ENCODE measurements at regions not wholly inside any gene's neighbourhood (a gene's known extent, or its start where the extent isn't known, plus 50 kb on each side); places are given as distances from the start of the nearest gene placed in this dataset.

GRCh38 chr10:109430043-109430760 lies 493.1 kb downstream of the XPNPEP1 start:
- Histone ChIP-seq H3K23me2 (ENCODE audit: low read depth, low read length) (no peaks in the 10 kb centered on the region), H3K4me2 (ENCODE audit: insufficient read depth in 1 of 2, low read depth in 2 of 2, low read length in 2 of 2) (no peak overlapping the region), H3K4ac (replicated peaks; ENCODE audit: insufficient read length, low read depth, low read length) (no peak overlapping the region), H2BK12ac (ENCODE audit: low read depth, low read length) (no peak overlapping the region), H4K5ac (ENCODE audit: insufficient read length, low read depth, low read length) (no peak overlapping the region), H3K14ac (ENCODE audit: insufficient read length) (no peak overlapping the region), H3K79me2 (ENCODE audit: control insufficient read depth in 1 of 2, insufficient read depth in 2 of 2, low read length in 2 of 2) (no peaks in the 10 kb centered on the region), H3K9me3 (ENCODE audit: insufficient read depth in 2 of 2, low read depth in 1 of 2, low read length in 1 of 2) (no peaks in the 10 kb centered on the region), H4K20me1 (replicated peaks in 1 of 2; ENCODE audit: control insufficient read depth in 1 of 2, insufficient read depth in 2 of 2, low read length in 2 of 2) (no peaks in the 10 kb centered on the region), H3K18ac (ENCODE audit: extremely low read depth, low read length) (no peak overlapping the region), H2BK120ac (replicated peaks; ENCODE audit: low read depth, low read length) (no peak overlapping the region), H2BK20ac (ENCODE audit: low read length) (no peak overlapping the region), H2AFZ (ENCODE audit: low read length) (peak overlapping the region; percentile 62; the same call in 1 of the 2 replicates), H3K9ac (replicated peaks in 1 of 4; ENCODE audit: extremely low read depth in 1 of 4, low read depth in 3 of 4, low read length in 3 of 4) (no peak overlapping the region), H3K27me3 (replicated peaks in 1 of 4; ENCODE audit: control insufficient read depth in 3 of 4, extremely low read depth in 1 of 4, insufficient read depth in 3 of 4, low read length in 3 of 4) (no peaks in the 10 kb centered on the region), H2AK5ac (ENCODE audit: low read depth, low read length) (no peak overlapping the region), H3K4me3 (ENCODE audit: extremely low read depth in 1 of 4, insufficient read depth in 2 of 4, low read depth in 3 of 4, low read length in 4 of 4) (no peak overlapping the region), H3K56ac (replicated peaks; ENCODE audit: insufficient read length, low read depth, low read length) (no peak overlapping the region), H3K27ac (ENCODE audit: low read depth, low read length) (no peak overlapping the region), H2BK15ac (ENCODE audit: low read length) (no peak overlapping the region), H2BK5ac (ENCODE audit: low read depth, low read length) (no peak overlapping the region), H3K79me1 (ENCODE audit: low read depth, low read length) (no peaks in the 10 kb centered on the region), H3K36me3 (ENCODE audit: control insufficient read depth in 2 of 4, insufficient read depth in 4 of 4, low read length in 3 of 4) (no peaks in the 10 kb centered on the region), H4K91ac (replicated peaks; ENCODE audit: insufficient read length, low read length) (no peak overlapping the region), H3K23ac (ENCODE audit: insufficient read length) (no peak overlapping the region), H3K4me1 (replicated peaks in 1 of 4; ENCODE audit: control insufficient read depth in 3 of 4, insufficient read depth in 4 of 4, low read length in 3 of 4) (peaks cover 0 to 3% (median 0%) of the 10 kb centered on the region in 4 experiments; a peak in 2 of 7 replicates), H4K8ac (ENCODE audit: extremely low read depth, insufficient read depth, low read length) (no peak overlapping the region)
- no peak for DNase-seq (ENCODE audit: low read depth in 1 of 2, low spot score in 2 of 2)
- 88% methylated on average over 6 of the region's 6 CpGs; no CpG with 5 or more reads in 1 of the 2 experiments for WGBS, 2 experiments (ENCODE audit: extremely low coverage in 1 of 2, insufficient coverage in 1 of 2, insufficient read length in 1 of 2, insufficient replicate concordance in 2 of 2, low coverage in 1 of 2, low lambda C conversion rate in 2 of 2, missing lambda C conversion rate in 1 of 2)
- no peak for FAIRE-seq
- POLR2A ChIA-PET (ENCODE audit: partially characterized antibody) = no interaction called here
- CTCF ChIA-PET (ENCODE audit: partially characterized antibody) = interaction anchor here (0.8 to 1.5 kb wide), 3 partner anchors 10 to 346 kb away, joined by 3 to 6 read pairs (median 3); no protein-coding TSS in a partner anchor
- TF ChIP-seq TAF7 (optimal IDR thresholded peaks at IDR 0.05; ENCODE audit: borderline replicate concordance, low read depth, low read length) = no peak
- no peak for TF ChIP-seq POLR2A (IDR thresholded peaks at IDR 0.05; ENCODE audit: control extremely low read depth in 1 of 2, low read depth in 2 of 2, low read length in 2 of 2)
- TF ChIP-seq TEAD4 (IDR thresholded peaks at IDR 0.05; ENCODE audit: low read depth, low read length) = no peak
- TF ChIP-seq SAP30 (IDR thresholded peaks at IDR 0.05; ENCODE audit: insufficient read depth, insufficient replicate concordance, low read length) = no peak
- no peak for TF ChIP-seq NANOG (IDR thresholded peaks at IDR 0.05; ENCODE audit: insufficient read depth, low read depth, low read length, poor library complexity, severe bottlenecking)
- no peak for TF ChIP-seq POU5F1 (IDR thresholded peaks at IDR 0.05; ENCODE audit: low read depth, low read length)
- TF ChIP-seq KDM5A (IDR thresholded peaks at IDR 0.05; ENCODE audit: low read length) = no peak
- no peak for TF ChIP-seq CHD2 (IDR thresholded peaks at IDR 0.05; ENCODE audit: low read length)
- no peak for TF ChIP-seq FOSL1 (IDR thresholded peaks at IDR 0.05; ENCODE audit: insufficient read depth, low read depth, low read length)
- TF ChIP-seq SIN3A (conservative IDR thresholded peaks at IDR 0.05 in 1 of 2, IDR thresholded peaks at IDR 0.05 in 1 of 2; ENCODE audit: low read depth in 1 of 2, low read length in 2 of 2) = no peak
- TF ChIP-seq POLR2AphosphoS5 (IDR thresholded peaks at IDR 0.05; ENCODE audit: low read depth, low read length) = no peak
- no peak for TF ChIP-seq RAD21 (IDR thresholded peaks at IDR 0.05 in 1 of 2, conservative IDR thresholded peaks at IDR 0.05 in 1 of 2; ENCODE audit: low read depth in 2 of 2, low read length in 2 of 2)
- no peak for TF ChIP-seq HDAC2 (IDR thresholded peaks at IDR 0.05; ENCODE audit: borderline replicate concordance in 1 of 2, low read depth in 2 of 2, low read length in 2 of 2)
